ENCODE measurements at regions not wholly inside any gene's neighbourhood (a gene's known extent, or its start where the extent isn't known, plus 50 kb on each side); places are given as distances from the start of the nearest gene placed in this dataset.

DNA sequence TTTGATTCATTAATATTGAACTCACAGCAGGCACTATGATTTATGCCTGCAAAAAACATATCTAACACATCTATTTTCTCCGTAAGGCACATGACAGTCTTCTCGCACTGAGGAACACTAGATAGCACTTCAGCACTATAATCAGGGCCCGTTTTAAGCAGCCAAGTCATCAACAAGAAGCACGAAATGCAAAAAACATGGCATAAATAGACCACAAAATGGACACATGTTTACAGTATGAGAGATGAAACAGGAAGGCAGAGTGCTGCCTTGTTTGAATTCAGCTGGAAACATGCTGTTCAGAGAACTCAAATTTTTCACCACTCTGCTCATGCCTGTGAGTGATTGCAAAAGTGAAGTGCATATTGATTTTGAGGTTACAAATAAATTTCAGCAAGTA lies 205.8 kb upstream of the PDGFD start:
- Mint-ChIP-seq H3K27ac (no peak overlapping the region), H3K36me3 (ENCODE audit: low read depth) (no peaks in the 10 kb centered on the region), H3K4me1 (no peaks in the 10 kb centered on the region), H3K4me3 (no peak overlapping the region), H3K9me3 (peaks cover 3% of the 10 kb centered on the region), H3K27me3 (peaks cover 2% of the 10 kb centered on the region)
- CTCF ChIA-PET = no interaction called here
- POLR2A ChIA-PET = no interaction called here
- DNase-seq = no peak

DNA sequence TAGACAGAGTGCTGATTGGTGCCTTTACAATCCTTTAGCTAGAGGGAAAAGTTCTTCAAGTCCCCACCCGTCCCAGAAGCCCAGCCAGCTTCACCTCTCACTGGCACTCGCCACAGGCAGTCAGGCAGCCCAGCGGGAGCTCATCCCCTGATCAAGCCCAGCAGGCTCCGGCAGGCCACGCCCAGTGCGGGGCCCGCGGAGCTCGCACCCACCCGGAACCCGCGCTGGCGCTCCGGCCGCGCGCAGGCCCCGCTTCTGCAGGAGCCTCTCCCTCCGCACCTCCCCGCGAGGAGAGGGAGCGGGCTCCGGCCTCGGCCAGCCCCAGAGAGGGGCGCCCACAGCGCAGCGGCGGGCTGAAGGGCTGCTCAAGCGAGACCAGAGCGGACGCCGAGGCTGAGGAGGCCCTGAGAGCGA lies 202.4 kb upstream of the PDGFD start:
- H3K4me3 Mint-ChIP-seq = no peak overlapping the region
- CTCF ChIA-PET = no interaction called here
- H3K9me3 Mint-ChIP-seq = peaks cover 3% of the 10 kb centered on the region
- no peaks in the 10 kb centered on the region for H3K36me3 Mint-ChIP-seq (ENCODE audit: low read depth)
- peaks cover 2% of the 10 kb centered on the region for H3K27me3 Mint-ChIP-seq
- POLR2A ChIA-PET = no interaction called here
- H3K27ac Mint-ChIP-seq = no peak overlapping the region
- DNase-seq = no peak
- H3K4me1 Mint-ChIP-seq = no peaks in the 10 kb centered on the region

DNA sequence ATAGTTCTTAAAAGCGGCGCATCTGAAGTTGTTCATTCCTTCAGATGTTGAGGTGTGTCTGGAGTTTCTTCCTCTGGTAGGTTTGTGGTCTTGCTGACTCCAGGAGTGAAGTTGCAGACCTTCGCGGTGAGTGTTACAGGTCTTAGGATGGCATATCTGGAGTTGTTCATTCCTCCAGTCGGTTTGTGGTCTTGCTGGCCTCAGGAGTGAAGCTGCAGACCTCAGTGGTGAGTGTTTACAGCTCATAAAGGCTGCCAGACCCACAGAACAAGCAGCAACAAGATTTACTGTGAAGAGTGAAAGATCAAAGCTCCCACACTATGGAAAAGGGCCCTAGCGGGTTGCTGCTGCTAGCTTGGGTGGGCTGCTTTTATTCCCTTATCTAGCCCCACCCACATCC lies 201.7 kb upstream of the PDGFD start:
- Mint-ChIP-seq H3K9me3 (peaks cover 3% of the 10 kb centered on the region), H3K4me3 (no peak overlapping the region), H3K4me1 (no peaks in the 10 kb centered on the region), H3K27ac (no peak overlapping the region), H3K27me3 (peaks cover 2% of the 10 kb centered on the region), H3K36me3 (ENCODE audit: low read depth) (no peaks in the 10 kb centered on the region)
- POLR2A ChIA-PET = no interaction called here
- no peak for DNase-seq
- CTCF ChIA-PET = no interaction called here

DNA sequence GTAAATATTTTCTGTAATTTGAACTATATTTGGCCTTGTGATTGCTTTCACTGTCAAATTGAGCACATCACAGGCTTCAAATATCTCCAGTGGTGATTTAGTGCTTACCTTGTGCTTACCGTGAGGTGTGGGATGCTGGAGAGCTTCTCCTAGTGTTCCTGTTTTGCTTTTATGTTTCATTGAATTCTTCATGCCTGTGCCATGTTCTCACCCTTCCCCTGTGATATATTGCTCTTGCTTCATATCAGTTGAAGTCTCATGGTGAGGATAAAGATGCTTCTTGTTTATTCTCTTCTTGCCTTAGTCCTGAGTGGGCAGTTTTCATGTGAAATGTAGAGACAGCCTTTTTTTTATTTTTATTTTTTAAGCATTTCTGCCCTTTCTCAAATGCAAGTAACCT lies 198.0 kb upstream of the PDGFD start:
- Mint-ChIP-seq H3K36me3 (ENCODE audit: low read depth) (no peaks in the 10 kb centered on the region), H3K4me1 (no peaks in the 10 kb centered on the region), H3K27me3 (peaks cover 2% of the 10 kb centered on the region), H3K27ac (no peak overlapping the region), H3K4me3 (no peak overlapping the region), H3K9me3 (peaks cover 3% of the 10 kb centered on the region)
- CTCF ChIA-PET = no interaction called here
- DNase-seq = no peak
- POLR2A ChIA-PET = no interaction called here

DNA sequence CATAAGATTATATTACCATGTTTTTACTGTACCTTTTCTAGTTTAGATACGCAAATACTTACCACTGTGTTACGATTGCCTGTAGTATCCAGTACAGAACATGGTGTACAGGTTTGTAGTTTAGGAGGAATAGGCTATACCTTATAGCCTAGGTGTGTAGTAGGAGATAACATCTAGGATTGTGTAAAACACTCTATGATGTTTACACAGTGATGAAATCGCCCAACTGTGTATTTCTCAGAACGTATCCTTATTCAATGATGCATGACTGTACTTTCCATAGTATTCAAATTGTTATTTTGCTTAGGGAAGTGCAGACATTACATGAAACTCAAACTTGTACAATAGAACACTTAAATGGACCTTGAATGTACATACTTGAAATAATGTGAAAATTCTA lies 188.1 kb upstream of the PDGFD start:
- H3K36me3 Mint-ChIP-seq (ENCODE audit: low read depth) = no peaks in the 10 kb centered on the region
- peaks cover 5% of the 10 kb centered on the region for H3K9me3 Mint-ChIP-seq
- H3K27ac Mint-ChIP-seq = no peak overlapping the region
- H3K27me3 Mint-ChIP-seq = no peaks in the 10 kb centered on the region
- DNase-seq = no peak
- H3K4me3 Mint-ChIP-seq = no peak overlapping the region
- H3K4me1 Mint-ChIP-seq = no peaks in the 10 kb centered on the region
- CTCF ChIA-PET = no interaction called here
- POLR2A ChIA-PET = no interaction called here

DNA sequence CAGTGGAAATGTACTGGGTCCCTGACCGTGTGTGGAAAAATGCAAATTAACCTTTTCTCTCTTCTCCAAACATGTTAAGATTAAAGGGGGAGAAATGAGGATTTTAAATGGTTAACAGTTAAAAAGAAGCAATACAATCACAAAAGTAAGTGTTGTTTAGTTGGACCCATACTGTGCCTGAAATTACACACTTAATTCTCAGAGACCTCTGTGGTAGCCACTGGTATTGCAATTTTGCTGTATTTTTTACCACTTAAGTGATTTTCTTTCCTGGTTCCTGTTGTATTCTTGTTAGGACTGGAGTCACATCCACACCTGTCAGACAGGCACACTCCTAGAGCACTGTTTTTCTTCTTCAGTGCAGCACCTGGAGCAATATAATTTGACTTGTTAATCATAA lies 179.6 kb upstream of the PDGFD start:
- CTCF ChIA-PET = no interaction called here
- H3K4me1 Mint-ChIP-seq = no peaks in the 10 kb centered on the region
- DNase-seq = no peak
- H3K27ac Mint-ChIP-seq = no peak overlapping the region
- H3K4me3 Mint-ChIP-seq = no peak overlapping the region
- no peaks in the 10 kb centered on the region for H3K9me3 Mint-ChIP-seq
- no peaks in the 10 kb centered on the region for H3K27me3 Mint-ChIP-seq
- H3K36me3 Mint-ChIP-seq (ENCODE audit: low read depth) = no peaks in the 10 kb centered on the region
- POLR2A ChIA-PET = no interaction called here

DNA sequence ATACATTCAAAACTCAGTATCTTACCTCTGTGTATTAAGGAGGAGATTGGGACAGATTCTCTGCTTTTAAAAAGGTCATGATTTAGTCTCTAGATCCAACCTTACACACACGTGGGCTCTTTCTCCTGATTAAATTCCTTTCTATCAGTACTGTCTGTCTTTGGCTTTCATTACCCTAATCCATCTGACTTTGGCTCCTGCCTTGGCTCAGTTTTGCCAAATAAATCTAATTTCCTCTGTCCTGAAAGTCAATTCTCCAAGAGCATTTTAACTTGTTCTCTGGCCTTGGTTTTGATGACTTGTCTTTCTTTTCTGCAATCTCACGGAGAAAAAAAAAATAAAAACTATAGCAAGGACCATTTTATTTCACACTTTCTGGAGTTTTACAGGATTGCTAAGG lies 176.6 kb upstream of the PDGFD start:
- no peak overlapping the region for H3K4me3 Mint-ChIP-seq
- H3K4me1 Mint-ChIP-seq = no peaks in the 10 kb centered on the region
- CTCF ChIA-PET = no interaction called here
- POLR2A ChIA-PET = no interaction called here
- H3K27me3 Mint-ChIP-seq = no peaks in the 10 kb centered on the region
- H3K36me3 Mint-ChIP-seq (ENCODE audit: low read depth) = no peaks in the 10 kb centered on the region
- H3K9me3 Mint-ChIP-seq = no peaks in the 10 kb centered on the region
- no peak overlapping the region for H3K27ac Mint-ChIP-seq
- no peak for DNase-seq

DNA sequence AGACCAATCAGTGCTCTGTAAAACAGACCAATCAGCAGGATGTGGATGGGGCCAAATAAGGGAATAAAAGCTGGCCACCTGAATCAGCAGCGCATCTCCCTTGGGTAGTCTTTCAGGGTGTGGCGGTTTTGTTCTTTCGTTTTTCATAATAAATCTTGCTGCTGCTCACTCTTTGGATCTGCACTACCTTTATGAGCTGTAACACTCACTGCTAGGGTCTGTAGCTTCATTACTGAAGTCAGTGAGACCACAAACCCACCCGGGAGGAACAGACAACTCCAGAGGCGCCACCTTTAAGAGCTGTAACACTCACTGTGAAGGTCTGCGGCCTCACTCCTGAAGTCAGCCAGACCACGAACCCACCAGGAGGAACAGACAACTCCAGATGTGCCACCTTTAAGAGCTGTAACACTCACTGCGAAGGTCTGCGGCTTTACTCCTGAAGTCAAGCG lies 175.5 kb upstream of the PDGFD start:
- no peaks in the 10 kb centered on the region for H3K4me1 Mint-ChIP-seq
- ChIA-PET CTCF (no interaction called here), POLR2A (no interaction called here)
- H3K9me3 Mint-ChIP-seq = no peaks in the 10 kb centered on the region
- no peaks in the 10 kb centered on the region for H3K27me3 Mint-ChIP-seq
- H3K27ac Mint-ChIP-seq = no peak overlapping the region
- H3K36me3 Mint-ChIP-seq (ENCODE audit: low read depth) = no peaks in the 10 kb centered on the region
- no peak for DNase-seq
- no peak overlapping the region for H3K4me3 Mint-ChIP-seq

DNA sequence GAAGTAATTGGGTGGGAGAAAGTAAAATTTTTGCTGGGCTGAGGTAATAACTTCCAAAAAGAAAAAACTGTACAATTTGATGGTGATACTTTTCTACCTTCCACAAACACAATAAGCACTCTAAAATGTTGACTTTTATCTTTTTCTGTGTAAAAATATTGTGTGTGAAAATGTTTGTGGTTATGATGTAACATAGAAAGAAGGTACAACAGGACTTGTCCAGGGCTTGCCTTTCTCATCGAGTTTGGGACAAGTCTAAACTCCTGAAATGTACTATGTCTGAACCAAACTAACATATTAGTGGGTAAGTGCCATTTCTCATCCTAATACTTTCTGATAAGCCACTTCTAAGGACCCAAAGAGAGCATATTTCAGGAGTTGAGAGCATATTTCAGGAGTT lies 174.2 kb upstream of the PDGFD start:
- no peak overlapping the region for H3K4me3 Mint-ChIP-seq
- H3K27ac Mint-ChIP-seq = no peak overlapping the region
- H3K36me3 Mint-ChIP-seq (ENCODE audit: low read depth) = no peaks in the 10 kb centered on the region
- ChIA-PET CTCF (no interaction called here), POLR2A (no interaction called here)
- H3K9me3 Mint-ChIP-seq = no peaks in the 10 kb centered on the region
- no peaks in the 10 kb centered on the region for H3K27me3 Mint-ChIP-seq
- H3K4me1 Mint-ChIP-seq = no peaks in the 10 kb centered on the region
- no peak for DNase-seq

DNA sequence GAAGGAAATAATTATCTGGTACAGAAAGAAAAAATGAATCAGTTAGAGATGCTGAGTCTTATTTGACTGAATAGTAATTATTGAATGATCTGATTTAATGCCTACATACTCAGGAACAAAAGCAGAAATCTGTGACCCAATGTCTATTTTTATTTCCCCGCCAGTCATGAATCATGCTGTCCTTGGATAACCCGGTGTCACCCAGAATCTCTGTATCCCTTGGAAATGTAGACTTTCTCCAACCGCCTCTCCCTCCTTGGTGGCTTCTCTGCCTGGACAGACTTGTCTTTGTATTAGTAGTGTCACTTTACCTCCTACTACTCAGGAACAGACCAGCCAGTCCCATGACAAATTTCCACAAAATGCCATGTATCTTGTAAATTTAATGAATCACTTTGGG lies 173.3 kb upstream of the PDGFD start:
- no peaks in the 10 kb centered on the region for H3K4me1 Mint-ChIP-seq
- ChIA-PET CTCF (no interaction called here), POLR2A (no interaction called here)
- no peaks in the 10 kb centered on the region for H3K27me3 Mint-ChIP-seq
- DNase-seq = no peak
- H3K9me3 Mint-ChIP-seq = no peaks in the 10 kb centered on the region
- H3K36me3 Mint-ChIP-seq (ENCODE audit: low read depth) = no peaks in the 10 kb centered on the region
- no peak overlapping the region for H3K27ac Mint-ChIP-seq
- H3K4me3 Mint-ChIP-seq = no peak overlapping the region

DNA sequence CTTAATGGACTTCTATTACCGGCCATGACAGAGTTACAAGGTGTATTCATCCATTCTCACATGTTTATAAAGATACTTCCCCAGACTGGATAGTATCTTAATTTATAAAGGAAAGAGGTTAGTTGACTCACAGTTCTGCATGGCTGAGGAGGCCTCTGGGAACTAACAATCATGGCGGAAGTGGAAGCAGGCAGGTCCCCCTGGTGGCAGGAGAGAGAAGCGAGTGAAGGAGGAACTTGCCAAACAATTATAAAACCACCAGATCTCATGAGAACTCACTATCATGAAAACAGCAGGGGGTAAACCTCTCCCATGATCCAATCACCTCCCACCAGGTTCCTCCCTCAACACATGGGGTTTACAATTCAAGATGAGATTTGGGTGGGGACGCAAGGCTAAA lies 170.0 kb upstream of the PDGFD start:
- H3K9me3 Mint-ChIP-seq = no peaks in the 10 kb centered on the region
- no peak overlapping the region for H3K27ac Mint-ChIP-seq
- no peak overlapping the region for H3K4me3 Mint-ChIP-seq
- CTCF ChIA-PET = no interaction called here
- H3K4me1 Mint-ChIP-seq = no peaks in the 10 kb centered on the region
- H3K27me3 Mint-ChIP-seq = no peaks in the 10 kb centered on the region
- no peak for DNase-seq
- no peaks in the 10 kb centered on the region for H3K36me3 Mint-ChIP-seq (ENCODE audit: low read depth)
- POLR2A ChIA-PET = no interaction called here

DNA sequence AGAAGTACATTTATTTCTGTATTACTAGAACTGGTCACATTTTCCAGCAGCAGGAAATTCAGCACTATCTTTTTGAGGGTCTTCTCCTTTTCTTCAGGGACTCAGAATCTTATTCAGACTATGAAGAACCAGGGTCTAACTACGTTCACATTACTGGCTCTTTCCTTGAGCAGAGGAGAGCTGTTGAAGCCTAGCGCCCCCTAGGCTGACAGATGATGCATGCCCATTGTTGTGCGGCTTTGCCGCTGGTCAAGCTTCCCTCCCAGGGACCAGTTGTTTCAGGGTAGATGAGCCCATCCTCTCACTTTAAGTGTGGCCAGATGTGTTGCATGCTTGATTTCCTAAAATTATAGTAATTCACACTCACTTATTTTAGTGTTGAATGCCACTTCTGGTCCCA lies 168.2 kb upstream of the PDGFD start:
- Mint-ChIP-seq H3K4me3 (no peak overlapping the region), H3K36me3 (ENCODE audit: low read depth) (no peaks in the 10 kb centered on the region), H3K9me3 (no peaks in the 10 kb centered on the region), H3K4me1 (no peaks in the 10 kb centered on the region), H3K27ac (no peak overlapping the region), H3K27me3 (no peaks in the 10 kb centered on the region)
- ChIA-PET CTCF (no interaction called here), POLR2A (no interaction called here)
- DNase-seq = no peak

DNA sequence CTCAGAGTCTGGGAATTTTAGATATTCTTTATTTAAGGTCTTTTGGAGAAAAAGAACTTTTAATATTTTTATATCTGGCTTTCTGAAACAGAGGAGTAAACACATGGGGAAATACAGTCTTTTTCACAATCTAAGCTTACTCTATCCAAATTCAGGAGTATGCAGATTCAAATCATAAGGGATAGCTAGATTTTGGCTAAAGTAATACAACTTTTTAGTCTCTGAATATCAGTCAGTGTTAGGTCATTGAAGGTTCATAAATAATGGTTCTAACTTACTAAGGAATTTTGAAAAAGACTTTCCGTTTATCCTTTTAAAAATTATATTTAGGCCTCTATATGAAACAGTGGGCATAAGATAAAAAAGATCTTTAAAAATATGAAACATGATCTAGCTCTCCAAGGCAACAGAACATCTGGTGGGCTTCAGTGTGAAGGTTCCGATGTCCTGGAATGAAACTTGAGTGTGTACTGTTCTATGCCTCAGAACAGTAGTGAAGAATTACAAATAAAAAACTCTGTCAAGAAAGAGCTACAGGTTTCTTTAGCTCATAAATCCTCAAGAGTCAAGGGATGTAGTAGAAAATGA lies 165.2 kb upstream of the PDGFD start:
- DNase-seq = no peak
- no peaks in the 10 kb centered on the region for H3K4me1 Mint-ChIP-seq
- H3K27me3 Mint-ChIP-seq = no peaks in the 10 kb centered on the region
- no peak overlapping the region for H3K27ac Mint-ChIP-seq
- H3K36me3 Mint-ChIP-seq (ENCODE audit: low read depth) = no peaks in the 10 kb centered on the region
- ChIA-PET CTCF (no interaction called here), POLR2A (no interaction called here)
- H3K9me3 Mint-ChIP-seq = no peaks in the 10 kb centered on the region
- no peak overlapping the region for H3K4me3 Mint-ChIP-seq

DNA sequence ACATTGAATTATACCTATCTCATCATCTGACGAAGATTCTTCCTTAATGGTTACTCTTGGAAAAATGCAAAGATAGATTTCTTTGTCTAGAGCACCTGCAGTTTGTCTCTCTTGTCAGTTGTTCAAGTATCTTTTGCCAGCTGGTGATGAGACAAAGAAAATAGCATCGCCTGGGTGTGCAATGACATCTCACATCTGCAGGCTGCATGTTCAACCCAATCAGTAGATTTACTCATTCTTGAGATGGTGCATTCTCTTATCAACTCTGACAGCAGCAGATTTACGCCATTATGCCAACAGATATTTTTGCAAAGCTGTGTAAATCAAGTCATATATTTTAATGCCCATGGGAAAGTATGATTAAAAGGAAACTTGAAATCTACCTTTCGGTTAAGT lies 164.6 kb upstream of the PDGFD start:
- Mint-ChIP-seq H3K27me3 (no peaks in the 10 kb centered on the region), H3K4me1 (no peaks in the 10 kb centered on the region), H3K9me3 (no peaks in the 10 kb centered on the region), H3K27ac (no peak overlapping the region), H3K4me3 (no peak overlapping the region), H3K36me3 (ENCODE audit: low read depth) (no peaks in the 10 kb centered on the region)
- ChIA-PET POLR2A (no interaction called here), CTCF (no interaction called here)
- DNase-seq = no peak

DNA sequence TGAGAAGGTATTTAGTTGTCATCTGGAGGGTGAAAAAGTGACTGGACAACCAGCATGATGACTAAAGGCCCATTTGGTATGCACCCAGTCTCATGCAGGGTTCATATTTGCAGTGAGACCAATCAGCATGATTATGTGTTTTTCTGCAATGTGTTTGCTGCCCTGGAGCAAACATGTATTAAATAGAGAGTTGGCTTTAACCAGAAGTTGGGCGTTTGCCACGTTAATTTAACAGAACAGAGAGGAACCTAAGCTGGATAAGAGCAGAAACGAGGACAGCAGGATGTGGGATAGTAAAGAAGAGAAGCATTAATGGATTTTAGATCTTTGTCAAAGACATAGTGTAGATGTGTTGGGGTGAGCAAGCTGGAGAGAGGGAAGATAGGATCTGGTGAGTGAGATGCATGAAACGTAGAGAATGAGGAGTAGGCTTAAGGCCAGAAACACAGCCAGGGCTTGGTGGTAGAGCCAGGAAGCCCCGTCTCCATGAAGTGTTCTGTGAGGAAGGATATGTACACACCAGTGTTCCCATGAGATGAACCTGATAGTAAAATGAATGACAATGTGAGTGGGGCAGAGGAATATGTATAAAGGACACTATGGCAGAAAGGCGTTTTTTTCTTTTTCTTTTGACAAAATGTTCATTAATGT lies 164.0 kb upstream of the PDGFD start:
- H3K27me3 Mint-ChIP-seq = no peaks in the 10 kb centered on the region
- DNase-seq = no peak
- no peak overlapping the region for H3K4me3 Mint-ChIP-seq
- POLR2A ChIA-PET = no interaction called here
- no peak overlapping the region for H3K27ac Mint-ChIP-seq
- H3K9me3 Mint-ChIP-seq = no peaks in the 10 kb centered on the region
- CTCF ChIA-PET = no interaction called here
- no peaks in the 10 kb centered on the region for H3K4me1 Mint-ChIP-seq
- no peaks in the 10 kb centered on the region for H3K36me3 Mint-ChIP-seq (ENCODE audit: low read depth)
